ENCODE measurements at regions not wholly inside any gene's neighbourhood (a gene's known extent, or its start where the extent isn't known, plus 50 kb on each side); places are given as distances from the start of the nearest gene placed in this dataset.

- TF ChIP-seq CTCF (IDR thresholded peaks at IDR 0.05; ENCODE audit: low read depth, low read length, missing input control) (no peak), RAD21 (IDR thresholded peaks at IDR 0.05) (no peak), REST (IDR thresholded peaks at IDR 0.05) (no peak), MAX (IDR thresholded peaks at IDR 0.05) (no peak), JUND (IDR thresholded peaks at IDR 0.05) (no peak), EGR1 (IDR thresholded peaks at IDR 0.05; ENCODE audit: low read depth in 2 of 2) (no peak), TAF1 (conservative IDR thresholded peaks at IDR 0.05) (no peak), ZBTB33 (IDR thresholded peaks at IDR 0.05) (no peak), NR2F2 (IDR thresholded peaks at IDR 0.05) (no peak), RXRA (IDR thresholded peaks at IDR 0.05) (no peak), YY1 (IDR thresholded peaks at IDR 0.05) (no peak)
Measured at GRCh38 chr1:80778094-80778840, 1022.5 kb upstream of the ADGRL2 start.

Data from liver (tissue), 3 donors.